OCI-LY1 (cell line): ENCODE measurements at regions not wholly inside any gene's neighbourhood (a gene's known extent, or its start where the extent isn't known, plus 50 kb on each side); places are given as distances from the start of the nearest gene placed in this dataset.

Experiments
- EZH2 ChIP-seq: fragments of 200-600 bp; sonication (generic), shearing (Covaris generic); IDR thresholded peaks from 2 replicates; pipeline ENCODE4 v1.8.0; 2017; ENCODE audit warnings: borderline replicate concordance, mixed run types, mild to moderate bottlenecking, antibody characterized with exemption, low read length, moderate library complexity, mixed read lengths
- TF ChIP-seq, protein P1 (sequence below): fragments of 200-600 bp; sonication (generic), shearing (Covaris generic); IDR thresholded peaks from 2 replicates; pipeline ENCODE4 v1.5.1; 2017; ENCODE audit warnings: mild to moderate bottlenecking, antibody characterized with exemption, low read length, moderate library complexity, mixed read lengths

DNA sequence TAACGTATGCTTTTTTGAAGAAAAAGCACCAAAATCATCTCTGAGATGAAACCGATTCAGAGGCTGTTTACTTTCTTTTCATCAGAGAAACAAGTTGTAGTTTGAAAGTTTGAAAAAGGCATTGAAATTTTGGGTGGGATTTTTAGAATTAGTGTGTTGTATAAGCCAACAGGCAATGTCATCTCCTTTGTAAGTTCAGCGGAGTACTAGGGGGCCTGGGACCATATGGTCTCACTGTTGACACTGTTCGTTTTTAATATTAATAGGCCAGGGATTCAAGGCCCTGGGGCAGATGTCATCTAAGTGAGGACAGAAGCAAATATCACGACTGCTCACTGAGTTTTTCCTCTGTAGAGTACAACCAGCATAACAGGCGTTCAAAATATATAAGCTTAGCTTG, 256.2 kb upstream of the RARB start:
- TF ChIP-seq, protein P1, sequence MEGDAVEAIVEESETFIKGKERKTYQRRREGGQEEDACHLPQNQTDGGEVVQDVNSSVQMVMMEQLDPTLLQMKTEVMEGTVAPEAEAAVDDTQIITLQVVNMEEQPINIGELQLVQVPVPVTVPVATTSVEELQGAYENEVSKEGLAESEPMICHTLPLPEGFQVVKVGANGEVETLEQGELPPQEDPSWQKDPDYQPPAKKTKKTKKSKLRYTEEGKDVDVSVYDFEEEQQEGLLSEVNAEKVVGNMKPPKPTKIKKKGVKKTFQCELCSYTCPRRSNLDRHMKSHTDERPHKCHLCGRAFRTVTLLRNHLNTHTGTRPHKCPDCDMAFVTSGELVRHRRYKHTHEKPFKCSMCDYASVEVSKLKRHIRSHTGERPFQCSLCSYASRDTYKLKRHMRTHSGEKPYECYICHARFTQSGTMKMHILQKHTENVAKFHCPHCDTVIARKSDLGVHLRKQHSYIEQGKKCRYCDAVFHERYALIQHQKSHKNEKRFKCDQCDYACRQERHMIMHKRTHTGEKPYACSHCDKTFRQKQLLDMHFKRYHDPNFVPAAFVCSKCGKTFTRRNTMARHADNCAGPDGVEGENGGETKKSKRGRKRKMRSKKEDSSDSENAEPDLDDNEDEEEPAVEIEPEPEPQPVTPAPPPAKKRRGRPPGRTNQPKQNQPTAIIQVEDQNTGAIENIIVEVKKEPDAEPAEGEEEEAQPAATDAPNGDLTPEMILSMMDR, result no peak
- no peak for TF ChIP-seq EZH2
